Left renal cortex interstitium (tissue), 4 donors: ENCODE measurements at regions not wholly inside any gene's neighbourhood (a gene's known extent, or its start where the extent isn't known, plus 50 kb on each side); places are given as distances from the start of the nearest gene placed in this dataset.

Experiments
- DNase-seq, 4 donors: peaks; one replicate each; pipeline ENCODE4 v3.0.0-alpha.2; 2013; ENCODE audit warnings: low read depth in 4 of 4, low spot score in 2 of 4, missing footprints in 1 of 4

DNA sequence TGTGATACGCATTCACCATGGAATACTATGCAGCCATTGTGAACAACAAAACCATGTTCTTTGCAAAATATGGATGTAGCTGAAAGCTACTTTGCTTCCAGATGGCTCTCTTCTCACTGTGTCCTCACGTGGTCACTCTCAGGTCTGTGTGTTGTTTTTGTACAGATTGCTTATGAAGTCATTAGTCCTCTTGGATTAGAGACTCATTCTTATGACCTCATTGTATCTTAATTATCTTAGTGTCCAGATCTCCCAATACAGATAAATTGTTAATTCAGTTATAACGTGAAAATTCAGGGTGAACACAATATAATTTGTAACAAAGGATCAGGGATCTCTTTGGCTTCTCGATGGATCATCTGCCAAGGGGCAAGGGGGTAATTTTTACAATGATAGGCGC, 100.4 kb upstream of the TOP3B start:
- DNase-seq: no peak

GRCh38 chr22:22082229-22082835, 99.7 kb upstream of the TOP3B start:
- DNase-seq: no peak

DNA sequence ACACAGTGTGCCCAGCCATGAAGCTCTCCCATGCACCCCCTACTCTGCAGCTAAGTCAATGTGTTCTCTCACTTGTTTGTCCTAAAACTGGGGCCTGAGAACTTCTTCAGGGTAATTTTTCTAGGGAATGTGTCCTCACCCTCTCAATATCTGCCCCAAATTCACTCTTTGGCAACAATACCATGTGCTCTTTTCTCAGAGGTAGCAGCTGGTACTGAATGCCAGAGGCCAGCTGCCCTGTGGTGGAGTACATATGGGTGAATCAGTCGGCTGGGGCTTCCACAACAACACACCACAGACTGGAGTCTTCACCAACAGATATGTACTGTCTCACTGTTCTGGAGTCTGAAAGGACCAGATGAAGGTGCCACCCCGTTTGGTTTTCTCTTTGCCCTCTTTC, 97.7 kb upstream of the TOP3B start:
- no peak for DNase-seq

DNA sequence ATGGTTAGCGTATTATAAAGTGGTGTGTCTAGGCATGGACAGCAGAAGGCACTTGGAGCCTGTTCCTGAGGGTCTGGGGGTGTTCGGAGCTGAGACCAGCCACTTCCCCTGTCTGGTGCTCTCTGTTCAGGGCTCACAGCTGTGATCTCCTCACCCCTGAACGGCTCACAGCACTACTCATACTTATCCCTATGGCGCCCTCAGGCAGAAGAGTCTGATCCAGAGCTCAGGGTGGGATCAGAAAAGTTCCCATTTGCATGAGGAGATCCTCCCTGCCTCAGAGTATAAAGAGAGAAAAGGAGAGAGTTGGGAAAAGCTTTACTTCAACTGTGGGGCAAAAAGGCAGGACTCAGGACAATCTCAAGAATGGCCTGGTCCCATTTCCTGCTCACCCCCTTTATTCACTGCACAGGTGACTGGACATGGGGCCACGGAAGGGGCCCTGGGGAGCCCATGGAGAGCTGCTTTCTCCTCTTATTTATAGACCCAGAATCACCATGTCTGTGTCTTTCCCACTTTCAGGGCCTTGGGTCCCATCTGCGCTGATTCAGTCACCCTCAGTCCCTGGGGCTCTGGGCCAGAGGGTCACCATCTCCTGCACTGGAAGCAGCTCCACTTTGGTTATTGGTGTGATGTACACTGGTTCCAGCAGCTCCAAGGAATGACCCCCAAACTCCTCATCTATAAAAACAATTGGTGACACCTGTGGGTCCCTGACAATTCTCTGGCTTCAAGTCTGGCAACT, 97.0 kb upstream of the TOP3B start:
- no peak for DNase-seq

DNA sequence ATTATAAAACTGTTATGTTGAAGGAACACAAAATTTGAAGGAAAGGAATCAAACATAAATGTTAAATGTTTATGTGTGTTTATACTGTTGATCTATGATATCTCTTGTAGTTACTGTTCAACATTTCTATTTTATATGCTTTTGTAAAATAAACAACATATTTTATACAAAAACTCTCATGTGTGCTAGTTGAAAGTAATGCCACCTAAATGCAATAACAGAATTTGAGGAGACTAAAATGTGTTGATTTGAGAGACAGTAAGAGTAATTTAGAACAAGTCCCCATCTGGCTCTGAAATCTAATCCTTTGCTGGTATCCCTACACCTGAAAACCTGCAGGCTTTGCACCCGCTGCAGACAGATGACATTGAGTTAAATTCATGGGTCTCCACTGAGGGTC, 95.7 kb upstream of the TOP3B start:
- DNase-seq: no peak

DNA sequence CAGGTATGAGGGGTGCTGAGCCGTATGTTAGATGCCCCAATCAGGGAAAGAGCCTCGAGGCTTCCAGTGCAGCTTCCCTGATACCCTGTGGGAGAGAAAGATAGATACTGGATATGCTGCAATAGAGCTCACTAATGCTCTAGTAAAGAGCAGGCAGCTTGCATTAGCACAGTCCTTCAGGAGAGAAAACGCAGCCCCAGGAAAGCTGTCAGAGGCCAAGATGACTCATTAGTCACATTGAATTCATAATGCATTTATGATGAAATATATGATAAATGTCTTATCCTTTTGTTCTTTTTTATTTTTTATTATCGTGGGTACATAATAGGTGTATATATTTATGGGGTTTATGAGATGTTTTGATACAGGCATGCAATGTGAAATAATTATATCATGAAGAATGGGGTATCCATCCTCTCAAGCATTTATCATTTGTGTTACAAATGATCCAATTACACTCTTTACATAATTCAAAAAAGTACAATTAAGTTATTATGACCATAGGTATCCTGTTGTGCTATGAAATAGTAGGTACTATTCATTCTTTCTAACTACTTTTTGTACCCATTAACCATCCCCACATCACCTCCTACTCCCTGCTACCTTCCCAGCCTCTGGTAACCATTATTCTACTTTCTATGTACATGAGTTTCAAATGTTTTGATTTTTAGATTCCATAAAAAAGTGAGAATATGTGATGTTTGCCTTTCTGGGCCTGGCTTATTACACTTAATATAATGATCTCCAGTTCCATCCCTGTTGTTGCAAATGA, 94.5 kb upstream of the TOP3B start:
- no peak for DNase-seq

GRCh38 chr22:22076361-22076760, 93.8 kb upstream of the TOP3B start:
- no peak for DNase-seq

DNA sequence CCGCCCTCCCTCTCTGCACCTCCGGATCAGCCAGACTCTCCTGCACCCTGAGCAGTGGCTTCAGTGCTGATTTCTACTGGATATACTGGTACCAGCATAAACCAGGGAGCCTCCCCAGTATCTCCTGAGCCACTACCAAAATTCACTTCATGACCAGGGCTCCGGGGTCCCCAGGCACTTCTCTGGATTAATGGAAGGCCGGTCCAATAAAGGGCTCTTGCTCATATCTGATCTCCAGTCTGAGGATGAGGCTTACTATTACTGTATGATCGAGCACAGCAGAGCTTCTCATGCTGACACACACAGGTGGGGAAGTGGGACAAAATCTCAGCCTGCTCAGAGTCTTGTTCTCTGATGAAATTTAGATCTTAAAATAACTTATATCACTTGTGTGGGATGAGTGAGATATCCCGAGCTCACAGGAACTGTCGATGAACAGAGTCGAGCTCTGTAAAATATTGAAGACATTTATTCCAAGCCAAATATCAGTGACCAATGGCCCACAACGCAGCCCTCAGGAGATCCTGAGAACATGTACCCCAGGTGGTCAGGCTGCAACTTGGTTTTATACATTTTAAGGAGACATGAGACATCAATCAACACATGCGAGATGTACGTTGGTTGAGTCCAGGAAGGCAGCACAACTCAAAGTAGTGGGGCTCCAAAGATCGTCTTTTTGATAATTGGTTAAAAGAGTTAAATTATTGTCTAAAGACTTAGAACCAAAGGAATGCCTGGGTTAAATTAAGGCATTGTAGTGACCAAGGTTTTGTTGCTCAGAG, 93.0 kb upstream of the TOP3B start:
- no peak for DNase-seq

DNA sequence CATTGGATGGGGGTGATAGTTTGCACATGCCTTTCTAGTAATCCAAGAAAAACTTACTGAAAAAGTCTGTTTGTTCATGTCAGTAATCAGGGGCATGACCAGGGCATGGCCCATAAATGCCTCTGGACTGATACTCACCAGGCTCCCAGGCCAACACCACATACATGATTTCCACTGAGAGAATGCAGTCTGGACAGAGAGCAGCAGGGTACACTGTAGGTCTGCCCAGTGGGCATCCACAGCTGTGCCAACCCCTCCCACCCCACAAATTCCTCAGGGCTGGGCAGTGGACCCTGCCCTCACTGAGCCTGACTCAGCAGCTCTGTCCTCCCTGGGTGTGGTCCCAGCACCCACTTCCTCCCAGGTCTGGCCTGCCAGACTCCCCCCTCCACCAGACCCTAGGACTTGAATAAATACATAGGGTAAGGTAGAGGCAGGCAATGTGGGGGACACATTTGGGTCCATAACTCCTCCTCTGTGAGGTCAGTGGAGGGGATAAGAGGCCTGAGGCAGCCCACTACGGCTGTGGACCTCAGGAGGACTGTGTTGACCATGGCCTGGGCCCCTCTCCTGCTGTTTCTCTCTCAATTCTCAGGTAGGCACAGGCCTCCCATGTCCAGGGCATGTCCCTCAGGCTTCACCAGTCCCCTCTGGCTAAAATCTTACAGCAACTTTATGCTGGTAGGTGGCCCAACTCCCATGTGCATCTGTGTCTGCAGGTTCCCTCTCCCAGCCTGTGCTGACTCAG, 92.2 kb upstream of the TOP3B start:
- no peak for DNase-seq

DNA sequence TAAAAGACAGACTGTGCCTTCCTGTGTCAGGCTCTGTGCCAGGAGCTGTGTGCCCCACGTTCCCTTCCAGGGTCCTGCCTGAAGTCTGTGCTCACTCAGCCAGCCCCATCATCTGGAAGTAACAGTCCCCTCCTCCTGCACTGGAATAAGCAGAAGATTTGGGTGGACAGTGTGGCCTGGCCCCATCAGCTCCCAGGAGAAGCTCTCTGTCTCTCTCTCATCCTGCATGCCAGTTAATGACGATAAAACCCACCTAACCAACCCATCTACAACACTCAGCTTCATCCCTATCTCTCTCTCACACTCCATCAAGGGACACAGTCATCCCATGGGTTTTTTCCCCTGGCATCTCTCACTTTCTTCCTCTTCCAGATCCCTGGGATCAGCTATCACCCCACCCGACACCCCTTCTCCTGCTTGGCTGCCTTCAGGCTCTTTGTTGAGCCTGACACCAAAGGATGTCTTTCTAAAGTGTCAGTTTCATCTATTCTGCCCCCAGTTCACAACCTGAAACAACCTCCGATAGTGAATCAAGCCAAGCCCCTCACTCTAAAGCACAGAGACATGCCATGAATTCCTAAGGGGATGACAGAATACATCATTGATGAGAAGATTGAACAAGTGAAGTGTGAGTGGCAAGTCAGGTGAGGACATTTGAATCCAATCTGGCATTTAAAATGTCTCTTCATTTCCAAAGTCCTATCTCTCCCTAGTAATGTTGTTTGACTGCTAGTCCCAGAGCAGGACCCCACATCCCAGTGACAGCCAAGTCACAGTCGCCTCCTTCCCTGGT, 91.4 kb upstream of the TOP3B start:
- DNase-seq: no peak

DNA sequence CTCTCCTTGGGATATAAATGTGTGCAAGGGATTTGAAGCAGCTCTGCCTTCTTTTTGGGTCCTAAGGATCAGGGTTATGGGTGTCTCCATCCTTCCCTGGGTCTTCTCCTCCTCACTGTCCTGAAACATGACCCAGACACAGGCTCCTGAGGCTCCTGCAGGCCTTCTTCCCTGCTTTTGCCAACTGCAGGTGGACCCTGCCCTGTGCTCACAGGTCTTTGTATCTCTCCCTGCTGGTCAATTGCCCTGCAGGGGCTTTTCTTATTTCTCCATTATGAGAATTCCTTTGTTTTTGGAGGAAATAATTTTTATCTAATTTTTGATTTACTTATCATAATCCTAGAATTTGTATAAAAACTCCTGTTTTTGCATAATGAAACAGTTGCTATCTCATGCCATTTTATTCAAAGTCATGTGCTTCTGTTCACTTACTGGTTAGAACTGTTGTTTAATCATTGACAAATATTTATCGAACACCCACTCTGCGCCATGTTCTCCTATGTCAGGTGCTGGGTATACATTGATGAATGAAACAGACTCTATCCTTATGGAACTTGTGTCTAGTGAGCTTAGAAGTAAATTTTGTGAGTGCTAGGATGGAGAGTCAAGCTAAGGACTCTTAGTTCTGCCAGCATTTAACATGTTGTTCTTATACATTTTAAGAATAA, 89.7 kb upstream of the TOP3B start:
- DNase-seq: no peak

- no peak for DNase-seq
Measured at GRCh38 chr22:22071455-22071854, 88.9 kb upstream of the TOP3B start.

GRCh38 chr22:22070371-22070824, 87.8 kb upstream of the TOP3B start:
- no peak for DNase-seq

DNA sequence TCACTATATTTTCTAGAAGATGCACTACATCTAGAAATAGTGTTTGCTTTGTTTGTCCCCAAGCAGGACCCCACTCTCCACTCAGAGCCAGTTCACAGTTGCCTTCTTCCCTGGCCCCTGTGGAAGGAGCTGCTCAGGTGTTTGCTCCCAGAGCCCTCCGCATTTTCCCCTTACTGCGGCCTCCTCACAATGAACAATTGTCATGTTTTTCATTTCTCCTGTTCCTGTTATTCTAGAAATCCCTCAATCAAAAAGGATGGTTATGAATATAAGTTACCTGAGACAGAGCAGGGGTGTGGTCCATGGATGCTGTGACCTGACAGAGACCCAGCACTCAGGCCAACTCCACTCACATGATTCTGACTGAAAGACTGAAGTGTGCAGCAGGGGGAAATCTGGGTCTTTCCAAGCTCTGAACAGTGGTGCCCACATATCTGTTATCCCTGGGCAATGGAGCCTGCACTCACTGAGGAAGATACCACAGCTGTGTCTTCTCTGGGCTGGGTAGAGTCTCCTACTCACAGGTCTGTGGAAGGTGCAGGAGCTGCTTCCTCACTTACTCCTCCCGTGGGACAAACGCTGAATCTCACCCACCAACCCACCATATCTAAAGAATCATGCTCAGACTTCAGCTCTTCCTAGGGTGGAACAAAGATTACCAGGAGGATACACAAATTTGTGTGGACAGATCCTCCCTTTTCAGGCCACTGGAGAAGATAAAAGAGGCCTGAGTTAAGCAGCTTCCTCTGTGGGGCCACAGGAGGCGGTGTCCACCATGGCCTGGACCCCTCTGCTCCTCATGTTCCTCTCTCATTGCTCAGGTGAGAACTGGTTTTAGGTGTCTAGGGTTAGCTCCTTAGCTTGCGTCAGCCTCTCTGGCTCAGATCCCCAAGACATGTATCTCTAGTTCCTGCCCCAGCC, 87.1 kb upstream of the TOP3B start:
- no peak for DNase-seq

DNA sequence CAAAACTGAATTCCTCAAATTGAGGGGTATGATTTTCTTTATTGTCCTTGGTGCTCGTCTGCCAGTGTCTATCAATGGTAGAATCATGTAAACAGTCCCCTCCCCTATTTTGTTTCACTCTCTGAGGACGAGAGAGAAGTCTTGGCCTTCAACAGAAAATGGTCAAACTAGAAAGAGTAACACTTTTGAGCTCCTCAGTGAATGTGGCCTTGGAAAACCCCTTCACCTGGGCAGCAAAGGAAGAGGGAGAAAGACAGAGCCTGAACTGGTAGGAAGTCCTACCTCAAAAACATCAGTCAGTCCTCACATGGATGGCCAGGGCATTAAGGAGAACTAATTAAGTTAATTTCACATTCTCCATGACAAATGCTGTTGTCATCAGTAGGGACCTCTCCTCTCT, 86.1 kb upstream of the TOP3B start:
- DNase-seq: no peak

- DNase-seq: no peak
Measured at GRCh38 chr22:22068025-22068424, 85.4 kb upstream of the TOP3B start.

- no peak for DNase-seq
Measured at GRCh38 chr22:22067192-22067591, 84.6 kb upstream of the TOP3B start.

DNA sequence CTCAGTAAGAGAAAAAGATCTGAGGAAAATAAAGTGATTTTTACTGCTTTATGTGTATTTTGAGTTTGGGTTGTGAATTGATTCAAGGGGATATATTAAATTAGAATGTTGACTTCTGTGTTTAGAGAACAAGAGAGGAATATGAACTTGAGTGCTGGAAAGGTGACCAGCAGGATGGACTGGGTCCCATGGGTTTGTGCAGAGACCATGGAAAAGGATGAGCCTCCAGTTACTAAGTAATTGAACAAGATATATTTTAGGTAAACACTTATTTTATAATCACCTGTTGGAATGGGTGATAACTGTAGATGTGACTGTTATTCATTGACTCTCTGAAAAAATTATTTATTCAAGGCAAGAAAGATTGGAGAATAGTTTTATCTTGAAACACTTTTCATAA, 82.0 kb upstream of the TOP3B start:
- no peak for DNase-seq
